ENCODE measurements at regions not wholly inside any gene's neighbourhood (a gene's known extent, or its start where the extent isn't known, plus 50 kb on each side); places are given as distances from the start of the nearest gene placed in this dataset.

DNA sequence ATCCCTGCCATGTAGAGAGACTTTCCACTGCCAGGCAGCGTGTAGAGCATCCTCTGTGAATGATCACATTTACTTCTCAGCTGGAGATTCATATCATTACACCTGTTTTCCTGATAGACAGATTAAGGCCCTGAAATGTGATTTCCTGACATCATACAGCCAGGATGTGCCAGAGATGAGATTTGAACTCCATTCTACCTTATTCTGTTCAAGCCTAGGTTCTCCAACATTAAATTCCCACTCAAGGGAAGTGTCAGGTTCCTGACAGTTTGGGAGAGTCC is 482.1 kb downstream of the RPS24 start:
- CTCF ChIA-PET, result no interaction called here

DNA sequence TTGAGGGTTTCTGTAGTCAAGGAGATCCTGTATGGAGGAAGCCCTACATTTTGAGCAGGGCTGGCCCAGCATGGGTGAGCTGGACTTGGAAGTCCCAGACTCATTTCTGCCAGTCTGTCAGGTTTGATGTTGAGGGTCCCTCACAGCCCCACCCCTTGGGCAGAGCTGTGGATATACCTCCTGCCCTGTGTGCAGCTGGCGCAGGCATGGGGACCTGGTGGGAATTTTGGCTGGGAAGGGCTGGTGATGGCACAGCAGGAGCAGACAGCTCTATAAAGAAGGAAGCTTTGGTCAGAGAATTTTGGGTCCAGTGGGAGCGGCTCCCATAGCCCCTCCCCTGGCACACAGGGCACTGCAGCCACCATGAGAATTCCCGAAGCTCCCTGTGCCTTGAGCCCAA is 482.6 kb downstream of the RPS24 start:
- no TSS peak for BruUV-seq (replicated peaks)
- H3K9me2 ChIP-seq (ENCODE audit: insufficient read depth), result no peaks in the 10 kb centered on the region
- H3K9me3 ChIP-seq (ENCODE audit: insufficient read depth, low read depth), result no peaks in the 10 kb centered on the region
- peaks cover 11% of the 10 kb centered on the region for H3F3A ChIP-seq (ENCODE audit: insufficient read depth, low read depth)
- intact Hi-C loops (cut with micrococcal nuclease; ENCODE audit: unreplicated experiment), result no loop called here
- no peak overlapping the region for H3K4me3 ChIP-seq
- H3K4me1 ChIP-seq (replicated peaks; ENCODE audit: insufficient read depth), result peaks cover 12% of the 10 kb centered on the region; the same call in 1 of the 2 replicates
- CTCF ChIA-PET, result no interaction called here
- H3K79me2 ChIP-seq (ENCODE audit: low read depth), result no peaks in the 10 kb centered on the region
- no peaks in the 10 kb centered on the region for H3K36me3 ChIP-seq (ENCODE audit: low read depth)
- H4K20me1 ChIP-seq (ENCODE audit: insufficient read depth), result no peaks in the 10 kb centered on the region
- TF ChIP-seq, protein P1, sequence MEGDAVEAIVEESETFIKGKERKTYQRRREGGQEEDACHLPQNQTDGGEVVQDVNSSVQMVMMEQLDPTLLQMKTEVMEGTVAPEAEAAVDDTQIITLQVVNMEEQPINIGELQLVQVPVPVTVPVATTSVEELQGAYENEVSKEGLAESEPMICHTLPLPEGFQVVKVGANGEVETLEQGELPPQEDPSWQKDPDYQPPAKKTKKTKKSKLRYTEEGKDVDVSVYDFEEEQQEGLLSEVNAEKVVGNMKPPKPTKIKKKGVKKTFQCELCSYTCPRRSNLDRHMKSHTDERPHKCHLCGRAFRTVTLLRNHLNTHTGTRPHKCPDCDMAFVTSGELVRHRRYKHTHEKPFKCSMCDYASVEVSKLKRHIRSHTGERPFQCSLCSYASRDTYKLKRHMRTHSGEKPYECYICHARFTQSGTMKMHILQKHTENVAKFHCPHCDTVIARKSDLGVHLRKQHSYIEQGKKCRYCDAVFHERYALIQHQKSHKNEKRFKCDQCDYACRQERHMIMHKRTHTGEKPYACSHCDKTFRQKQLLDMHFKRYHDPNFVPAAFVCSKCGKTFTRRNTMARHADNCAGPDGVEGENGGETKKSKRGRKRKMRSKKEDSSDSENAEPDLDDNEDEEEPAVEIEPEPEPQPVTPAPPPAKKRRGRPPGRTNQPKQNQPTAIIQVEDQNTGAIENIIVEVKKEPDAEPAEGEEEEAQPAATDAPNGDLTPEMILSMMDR (conservative IDR thresholded peaks at IDR 0.05), result no peak
- no peak for TF ChIP-seq EZH2 (IDR thresholded peaks at IDR 0.05; ENCODE audit: low read depth)
- no peak overlapping the region for H2AFZ ChIP-seq
- H3K27me3 ChIP-seq (ENCODE audit: insufficient read depth, low read depth), result no peaks in the 10 kb centered on the region
- H3K27ac ChIP-seq, result no peak overlapping the region
- peak in 1 of 2 experiments; percentile 11 for DNase-seq
- POLR2A ChIA-PET (ENCODE audit: unreplicated experiment), result no interaction called here
- H3K4me2 ChIP-seq, result no peak overlapping the region

More for the DNA sequence above, 482.1 kb downstream of the RPS24 start:
- H3K4me2 ChIP-seq, result no peak overlapping the region
- H3K36me3 ChIP-seq (ENCODE audit: low read depth), result no peaks in the 10 kb centered on the region
- H4K20me1 ChIP-seq (ENCODE audit: insufficient read depth), result no peaks in the 10 kb centered on the region
- no peak overlapping the region for H2AFZ ChIP-seq
- POLR2A ChIA-PET (ENCODE audit: unreplicated experiment), result no interaction called here
- TF ChIP-seq, protein P1 (conservative IDR thresholded peaks at IDR 0.05), result no peak
- no peak for TF ChIP-seq EZH2 (IDR thresholded peaks at IDR 0.05; ENCODE audit: low read depth)
- peaks cover 9% of the 10 kb centered on the region for H3F3A ChIP-seq (ENCODE audit: insufficient read depth, low read depth)
- BruUV-seq (replicated peaks), result no TSS peak
- no peaks in the 10 kb centered on the region for H3K9me2 ChIP-seq (ENCODE audit: insufficient read depth)
- no peak for DNase-seq
- no peaks in the 10 kb centered on the region for H3K79me2 ChIP-seq (ENCODE audit: low read depth)
- no peaks in the 10 kb centered on the region for H3K27me3 ChIP-seq (ENCODE audit: insufficient read depth, low read depth)
- H3K4me3 ChIP-seq, result no peak overlapping the region
- intact Hi-C loops (cut with micrococcal nuclease; ENCODE audit: unreplicated experiment), result no loop called here
- H3K9me3 ChIP-seq (ENCODE audit: insufficient read depth, low read depth), result no peaks in the 10 kb centered on the region
- H3K27ac ChIP-seq, result no peak overlapping the region
- peaks cover 10% of the 10 kb centered on the region; the same call in 1 of the 2 replicates for H3K4me1 ChIP-seq (replicated peaks; ENCODE audit: insufficient read depth)

DNA sequence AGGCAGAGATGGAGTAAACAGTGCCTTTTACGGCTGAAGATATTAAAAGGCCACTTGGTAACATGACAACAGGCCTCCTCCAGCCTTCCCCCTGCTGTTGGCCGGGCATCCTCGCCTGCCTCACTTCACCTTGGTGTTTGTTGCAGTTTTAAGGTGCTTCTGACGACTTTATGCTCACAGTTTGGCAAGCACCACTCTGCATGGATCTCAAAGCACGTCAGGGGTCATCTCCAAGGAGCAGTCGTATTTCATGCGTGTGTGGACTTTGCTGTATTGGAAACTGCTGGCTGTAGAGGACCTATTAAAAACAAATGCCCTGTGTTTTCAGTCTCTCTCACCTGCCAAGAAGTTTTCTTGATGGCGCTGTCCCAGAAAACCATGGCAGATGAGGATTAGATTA is 483.1 kb downstream of the RPS24 start:
- no peak for DNase-seq
- TF ChIP-seq, protein P1 (conservative IDR thresholded peaks at IDR 0.05), result no peak
- no peak for TF ChIP-seq EZH2 (IDR thresholded peaks at IDR 0.05; ENCODE audit: low read depth)
- no TSS peak for BruUV-seq (replicated peaks)

More for the DNA sequence above, 483.1 kb downstream of the RPS24 start:
- H3K9me2 ChIP-seq (ENCODE audit: insufficient read depth), result no peaks in the 10 kb centered on the region
- H3K4me3 ChIP-seq, result no peak overlapping the region
- no peak overlapping the region for H3K4me2 ChIP-seq
- H3K27ac ChIP-seq, result no peak overlapping the region
- peaks cover 14% of the 10 kb centered on the region; the same call in 1 of the 2 replicates for H3K4me1 ChIP-seq (replicated peaks; ENCODE audit: insufficient read depth)
- H2AFZ ChIP-seq, result no peak overlapping the region
- peaks cover 16% of the 10 kb centered on the region for H3F3A ChIP-seq (ENCODE audit: insufficient read depth, low read depth)
- H3K79me2 ChIP-seq (ENCODE audit: low read depth), result no peaks in the 10 kb centered on the region
- no peaks in the 10 kb centered on the region for H3K9me3 ChIP-seq (ENCODE audit: insufficient read depth, low read depth)
- no peaks in the 10 kb centered on the region for H4K20me1 ChIP-seq (ENCODE audit: insufficient read depth)
- ChIA-PET POLR2A (ENCODE audit: unreplicated experiment) (no interaction called here), CTCF (no interaction called here)
- intact Hi-C loops (cut with micrococcal nuclease; ENCODE audit: unreplicated experiment), result no loop called here
- no peaks in the 10 kb centered on the region for H3K27me3 ChIP-seq (ENCODE audit: insufficient read depth, low read depth)
- H3K36me3 ChIP-seq (ENCODE audit: low read depth), result no peaks in the 10 kb centered on the region

Data from PC-9 (cell line).